Endothelial cell of umbilical vein (primary cell): ENCODE measurements at regions not wholly inside any gene's neighbourhood (a gene's known extent, or its start where the extent isn't known, plus 50 kb on each side); places are given as distances from the start of the nearest gene placed in this dataset.
A peak's percentile ranks its signal among the peaks of the same experiment; 100 is the strongest.

ENCODE experiments used
- BruUV-seq: library from RNA; stranded (reverse); fragments of 400-500 nt; replicated peaks from 2 replicates; lab custom pipeline; 2021; lab: Mats Ljungman, UMichigan
- CTCF ChIA-PET: fragments of 300-600, 350-600 bp; sonication (Branson Sonifier 250); formaldehyde crosslinking; loops from one replicate; lab custom pipeline; 2021; ENCODE audit warnings: antibody characterized with exemption, inconsistent platforms; lab: Charles Lee
- POLR2A ChIA-PET: fragments of 300-600, 350-600 bp; sonication (Branson Sonifier 250); formaldehyde crosslinking; loops from one replicate; lab custom pipeline; 2021; ENCODE audit warnings: antibody characterized with exemption, inconsistent platforms; lab: Charles Lee
- DNase-seq: peaks from one replicate; pipeline ENCODE4 v3.0.0-alpha.2; 2011; ENCODE audit warnings: low read depth, low spot score
- FAIRE-seq: peaks from 2 replicates; lab custom pipeline; 2011; peaks lifted over from hg19 to GRCh38; lab: Jason Lieb, UNC
- H2AFZ ChIP-seq: 2 replicates; pipeline ENCODE4 v1.6.0; 2012; ENCODE audit warnings: low read depth, low read length, control low read depth, inconsistent platforms
- H3K27ac ChIP-seq: 2 replicates; pipeline ENCODE4 v1.5.1; 2011; ENCODE audit warnings: low read depth, mild to moderate bottlenecking, control low read depth, low read length, moderate library complexity; ENCODE audit not compliant: insufficient read depth
- H3K27me3 ChIP-seq, 2 experiments: 2 replicates each; pipeline versions ENCODE4 v1.6.0 to v1.6.1; 2011; ENCODE audit warnings: low read length in 2 of 2, mixed read lengths in 1 of 2; ENCODE audit not compliant: control insufficient read depth in 2 of 2, insufficient read depth in 2 of 2
- H3K36me3 ChIP-seq, 2 experiments: 2 replicates in 1 of 2; 3 replicates in 1 of 2; pipeline ENCODE4 v1.5.1; 2011; ENCODE audit warnings: low read length in 2 of 2, mild to moderate bottlenecking in 1 of 2, moderate library complexity in 1 of 2; ENCODE audit not compliant: control insufficient read depth in 2 of 2, insufficient read depth in 2 of 2; ENCODE audit errors: extremely low read depth in 1 of 2
- H3K4me1 ChIP-seq: 3 replicates; pipeline ENCODE4 v1.5.1; 2011; ENCODE audit warnings: mild to moderate bottlenecking, low read length; ENCODE audit not compliant: control insufficient read depth, insufficient read depth; ENCODE audit errors: extremely low read depth
- H3K4me2 ChIP-seq: 2 replicates; pipeline ENCODE4 v1.6.1; 2011; ENCODE audit warnings: low read length, control low read depth, mixed read lengths; ENCODE audit not compliant: insufficient read depth
- H3K4me3 ChIP-seq, 3 experiments: fragments of 200-600 bp in 1 of 3; sonication (generic), shearing (Covaris generic) in 1 of 3; replicated peaks in 1 of 3; 2 replicates each; pipeline ENCODE4 v1.5.1; 2011 to 2016; ENCODE audit warnings: control low read depth in 3 of 3, low read length in 3 of 3, mild to moderate bottlenecking in 2 of 3, inconsistent platforms in 1 of 3, low read depth in 1 of 3, moderate library complexity in 1 of 3; ENCODE audit not compliant: insufficient read depth in 1 of 3
- H3K79me2 ChIP-seq: 2 replicates; pipeline ENCODE4 v1.6.0; 2012; ENCODE audit warnings: low read length, inconsistent platforms; ENCODE audit not compliant: control insufficient read depth, insufficient read depth
- H3K9ac ChIP-seq: replicated peaks from 2 replicates; pipeline ENCODE3; 2011; ENCODE audit warnings: low read length, control low read depth; ENCODE audit not compliant: insufficient read depth; ENCODE audit errors: extremely low read depth
- H3K9me1 ChIP-seq: replicated peaks from 3 replicates; pipeline ENCODE4 v1.6.0; 2011; ENCODE audit warnings: mild to moderate bottlenecking, low read length; ENCODE audit not compliant: control insufficient read depth, insufficient read depth; ENCODE audit errors: extremely low read depth
- H3K9me3 ChIP-seq: replicated peaks from 2 replicates; pipeline ENCODE4 v1.5.1; 2012; ENCODE audit warnings: low read length, inconsistent platforms; ENCODE audit not compliant: control insufficient read depth, insufficient read depth
- H4K20me1 ChIP-seq: replicated peaks from 2 replicates; pipeline ENCODE3; 2011; ENCODE audit warnings: mild to moderate bottlenecking, low read length; ENCODE audit not compliant: control insufficient read depth, insufficient read depth; ENCODE audit errors: extremely low read depth
- CTCF ChIP-seq, 2 donors: IDR thresholded peaks; 1 replicate in 1 of 2; 2 replicates in 1 of 2; pipeline ENCODE4 v1.5.1; 2011; ENCODE audit warnings: low read length in 2 of 2, mild to moderate bottlenecking in 2 of 2, moderate library complexity in 2 of 2, control low read depth in 1 of 2, inconsistent platforms in 1 of 2, low read depth in 1 of 2; ENCODE audit not compliant: insufficient read depth in 1 of 2; ENCODE audit errors: extremely low read depth in 1 of 2
- EZH2 ChIP-seq: IDR thresholded peaks from 2 replicates; pipeline ENCODE4 v1.6.1; 2012; ENCODE audit warnings: borderline replicate concordance, low read depth, mild to moderate bottlenecking, moderate library complexity, low read length, inconsistent platforms; ENCODE audit not compliant: severe bottlenecking
- FOS ChIP-seq: IDR thresholded peaks from 2 replicates; pipeline ENCODE4 v1.6.1; 2011; ENCODE audit warnings: mild to moderate bottlenecking, low read length, moderate library complexity, borderline replicate concordance; ENCODE audit not compliant: insufficient read depth
- MAX ChIP-seq: IDR thresholded peaks from 2 replicates; pipeline ENCODE4 v1.6.1; 2011; ENCODE audit not compliant: insufficient read depth, insufficient read length
- MYC ChIP-seq: IDR thresholded peaks from one replicate; pipeline ENCODE4 v1.6.1; 2011; ENCODE audit warnings: mild to moderate bottlenecking, low read depth, low read length
- POLR2A ChIP-seq: IDR thresholded peaks from 2 replicates; pipeline ENCODE4 v1.6.1; 2012; ENCODE audit warnings: low read depth, mild to moderate bottlenecking, control low read depth, low read length
- POLR2AphosphoS5 ChIP-seq: IDR thresholded peaks from 2 replicates; pipeline ENCODE4 v1.6.1; 2012; ENCODE audit warnings: low read depth, mild to moderate bottlenecking, control low read depth, low read length, moderate library complexity; ENCODE audit not compliant: insufficient read depth
- dilution Hi-C: fragments of 300-500 bp; cut with MboI; formaldehyde crosslinking; loops from one replicate; pipeline ENCODE4 v1.15.0; 2019; ENCODE audit warnings: low sequenced_read_pairs; ENCODE audit not compliant: extremely low pct_ligation_motif_present
- intact Hi-C: fragments of 100-400 bp; cut with micrococcal nuclease; formaldehyde crosslinking; loops from one replicate; pipeline ENCODE4 v1.10.0; 2022

DNA sequence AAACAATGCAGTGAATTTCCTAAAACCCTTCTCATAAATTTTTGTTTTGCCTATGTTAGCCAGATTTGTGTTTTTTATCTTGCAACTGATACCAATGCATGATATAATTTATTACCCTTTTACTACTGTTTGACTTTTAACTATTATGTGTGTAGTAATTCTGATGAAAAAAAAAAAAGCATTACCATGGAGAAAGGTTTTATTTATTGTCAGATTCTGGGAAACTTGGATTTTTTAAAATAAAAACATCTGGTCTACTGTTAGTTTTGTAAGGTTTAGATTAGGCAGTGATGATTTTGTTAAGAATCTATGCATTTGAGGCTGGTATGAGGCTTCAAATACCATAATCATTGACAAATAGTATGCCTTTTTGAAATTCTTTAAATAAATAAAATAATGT is 470.4 kb upstream of the ROBO1 start:
- Histone ChIP-seq H3K4me2 (no peak overlapping the region), H3K27me3 (no peaks in the 10 kb centered on the region), H3K36me3 (no peaks in the 10 kb centered on the region), H3K4me1 (no peaks in the 10 kb centered on the region), H2AFZ (no peak overlapping the region), H3K4me3 (no peak overlapping the region), H4K20me1 (no peaks in the 10 kb centered on the region), H3K27ac (no peak overlapping the region), H3K9me1 (no peaks in the 10 kb centered on the region), H3K9ac (no peak overlapping the region), H3K9me3 (no peaks in the 10 kb centered on the region), H3K79me2 (no peaks in the 10 kb centered on the region)
- ChIA-PET POLR2A (no interaction called here), CTCF (no interaction called here)
- dilution Hi-C loops: no loop called here
- BruUV-seq: no TSS peak
- FAIRE-seq (no peak), DNase-seq (peak; percentile 47)
- TF ChIP-seq POLR2AphosphoS5 (no peak), MAX (no peak), FOS (no peak), CTCF (IDR thresholded peaks at IDR 0.05; ENCODE audit: extremely low read depth in 1 of 2, insufficient read depth in 1 of 2, low read depth in 1 of 2, low read length in 2 of 2) (no peak)
- intact Hi-C loops: no loop called here

DNA sequence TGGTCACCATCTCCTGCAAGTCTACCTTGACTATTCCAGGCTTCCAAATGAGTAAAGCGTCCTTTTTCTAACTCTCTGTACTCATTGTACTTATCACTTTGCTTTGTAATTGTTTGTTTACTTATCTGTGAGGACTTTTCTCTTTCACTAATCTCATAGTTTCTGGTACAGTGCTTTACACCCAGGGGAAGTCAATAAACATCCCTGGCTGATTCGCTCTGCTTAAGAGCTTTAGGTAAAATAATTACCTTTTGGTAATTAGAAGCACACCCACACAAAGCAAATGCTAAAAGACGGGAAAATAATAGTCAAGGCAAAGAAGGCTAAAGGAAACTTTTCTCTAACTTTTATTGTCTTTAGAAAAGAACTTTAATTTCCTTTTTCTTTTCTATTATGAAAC is 466.9 kb upstream of the ROBO1 start:
- no peak overlapping the region for H2AFZ ChIP-seq
- no peaks in the 10 kb centered on the region for H4K20me1 ChIP-seq
- DNase-seq (no peak), FAIRE-seq (no peak)
- H3K9ac ChIP-seq: no peak overlapping the region
- no peak overlapping the region for H3K4me3 ChIP-seq
- dilution Hi-C loops: no loop called here
- H3K79me2 ChIP-seq: no peaks in the 10 kb centered on the region
- H3K27ac ChIP-seq: no peak overlapping the region
- ChIA-PET POLR2A (no interaction called here), CTCF (interaction anchor here (1.0 kb wide), 1 partner anchor 8 kb away, joined by 4 read pairs; no protein-coding TSS in a partner anchor)
- no peaks in the 10 kb centered on the region for H3K27me3 ChIP-seq
- TF ChIP-seq EZH2 (no peak), POLR2A (no peak), MYC (no peak), CTCF (IDR thresholded peaks at IDR 0.05; ENCODE audit: extremely low read depth in 1 of 2, insufficient read depth in 1 of 2, low read depth in 1 of 2, low read length in 2 of 2) (no peak)
- no peaks in the 10 kb centered on the region for H3K9me3 ChIP-seq
- intact Hi-C loops: no loop called here
- no TSS peak for BruUV-seq
- no peak overlapping the region for H3K4me2 ChIP-seq
- H3K4me1 ChIP-seq: peaks cover 3% of the 10 kb centered on the region
- no peaks in the 10 kb centered on the region for H3K9me1 ChIP-seq
- no peaks in the 10 kb centered on the region for H3K36me3 ChIP-seq
